Psoas muscle (tissue), 7 donors: ENCODE measurements at regions not wholly inside any gene's neighbourhood (a gene's known extent, or its start where the extent isn't known, plus 50 kb on each side); places are given as distances from the start of the nearest gene placed in this dataset.

Experiments
- ATAC-seq, 4 donors: fragments of 200-7000 bp; cut with Tn5 transposase; one replicate each; pipeline ENCODE4 v1.9.1; 2020; ENCODE audit warnings: moderate library complexity in 3 of 4, mild to moderate bottlenecking in 2 of 4
- DNase-seq, 2 donors: peaks; one replicate each; pipeline ENCODE4 v3.0.0-alpha.2; 2020
- H3K27ac ChIP-seq: fragments of 200-600 bp; one replicate; pipeline ENCODE4 v1.8.0; 2022
- H3K27me3 ChIP-seq, 3 donors: fragments of 200-600 bp in 1 of 3; one replicate each; pipeline versions ENCODE4 v1.6.1 to v1.8.0; 2013 to 2022; ENCODE audit warnings: low read length in 2 of 3, mild to moderate bottlenecking in 2 of 3, moderate library complexity in 1 of 3; ENCODE audit not compliant: insufficient read depth in 3 of 3
- H3K36me3 ChIP-seq, 2 donors: fragments of 200-600 bp in 1 of 2; one replicate each; pipeline versions ENCODE4 v1.6.1 to v1.8.0; 2013 to 2022; ENCODE audit warnings: low read depth in 1 of 2, mild to moderate bottlenecking in 1 of 2, moderate library complexity in 1 of 2; ENCODE audit not compliant: insufficient read depth in 1 of 2
- H3K4me1 ChIP-seq: fragments of 200-600 bp; one replicate; pipeline ENCODE4 v1.8.0; 2022
- H3K4me3 ChIP-seq: fragments of 200-600 bp; one replicate; pipeline ENCODE4 v1.8.0; 2022; ENCODE audit warnings: mild to moderate bottlenecking
- H3K9me3 ChIP-seq: fragments of 200-600 bp; one replicate; pipeline ENCODE4 v1.8.0; 2022
- WGBS, 3 donors: extraction: QIAGEN DNeasy Blood & Tissue Kit; methylation state at CpG; one replicate each; pipeline versions ENCODE4 v1.1.6 to v1.1.7; 2013; 5-methylcytosine and 5-hydroxymethylcytosine counted together
- intact Hi-C, 2 donors: fragments of 100-400 bp; cut with DNase I; formaldehyde crosslinking; loops; one replicate each; pipeline versions ENCODE4 v1.11.0 to v1.14.2; 2022
- TF ChIP-seq, protein P1 (sequence below): fragments of 200-600 bp; IDR thresholded peaks from one replicate; pipeline ENCODE4 v1.8.0; 2022; ENCODE audit warnings: antibody characterized with exemption
- donor health status: healthy with polysubstance abuse.
- donor health status: DM: no; HTN: no; CAD: no; lungs with moderate emphysema.
- donor health status: Bipolar disorder and iron deficiency.
- donor health status: healthy.
- donor health status: DM: yes; HTN: yes; CAD: no.
- donor health status: DM: no; HTN: no; CAD: no.
- donor health status: DM: yes; HTN: yes; CAD: no.

DNA sequence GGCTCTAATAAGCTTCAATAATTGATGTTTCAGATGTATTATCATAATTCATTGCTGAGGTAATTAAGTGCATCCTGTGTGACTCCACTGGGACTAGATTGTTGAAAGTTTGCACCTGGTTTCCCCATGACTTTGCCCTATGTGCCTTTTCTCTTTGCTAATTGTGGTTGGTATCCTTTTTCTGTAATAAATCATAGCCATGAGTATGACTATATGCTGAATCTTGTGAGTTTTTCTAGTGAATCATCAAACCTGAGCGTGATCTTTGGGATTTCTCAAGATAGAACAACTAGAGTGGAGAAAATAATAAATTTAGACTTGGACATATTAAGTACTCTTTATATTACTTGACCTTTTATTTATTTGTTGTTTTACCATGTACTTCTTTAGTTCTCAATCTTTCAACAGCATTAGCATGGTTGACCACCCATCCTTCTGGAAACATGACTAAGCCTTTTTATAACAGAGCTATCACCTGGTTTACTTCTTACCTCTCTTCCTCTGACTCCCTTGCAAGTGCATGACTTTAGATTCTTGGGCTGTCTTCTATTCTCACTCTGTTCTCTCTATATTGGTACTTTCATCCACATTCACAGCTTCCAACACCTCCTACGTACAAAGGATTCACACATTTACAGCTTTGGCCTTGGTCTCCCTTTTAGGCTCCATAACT lies 239.6 kb upstream of the TAS2R1 start:
- H3K27ac ChIP-seq = no peak overlapping the region
- TF ChIP-seq, protein P1, sequence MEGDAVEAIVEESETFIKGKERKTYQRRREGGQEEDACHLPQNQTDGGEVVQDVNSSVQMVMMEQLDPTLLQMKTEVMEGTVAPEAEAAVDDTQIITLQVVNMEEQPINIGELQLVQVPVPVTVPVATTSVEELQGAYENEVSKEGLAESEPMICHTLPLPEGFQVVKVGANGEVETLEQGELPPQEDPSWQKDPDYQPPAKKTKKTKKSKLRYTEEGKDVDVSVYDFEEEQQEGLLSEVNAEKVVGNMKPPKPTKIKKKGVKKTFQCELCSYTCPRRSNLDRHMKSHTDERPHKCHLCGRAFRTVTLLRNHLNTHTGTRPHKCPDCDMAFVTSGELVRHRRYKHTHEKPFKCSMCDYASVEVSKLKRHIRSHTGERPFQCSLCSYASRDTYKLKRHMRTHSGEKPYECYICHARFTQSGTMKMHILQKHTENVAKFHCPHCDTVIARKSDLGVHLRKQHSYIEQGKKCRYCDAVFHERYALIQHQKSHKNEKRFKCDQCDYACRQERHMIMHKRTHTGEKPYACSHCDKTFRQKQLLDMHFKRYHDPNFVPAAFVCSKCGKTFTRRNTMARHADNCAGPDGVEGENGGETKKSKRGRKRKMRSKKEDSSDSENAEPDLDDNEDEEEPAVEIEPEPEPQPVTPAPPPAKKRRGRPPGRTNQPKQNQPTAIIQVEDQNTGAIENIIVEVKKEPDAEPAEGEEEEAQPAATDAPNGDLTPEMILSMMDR = no peak
- no peaks in the 10 kb centered on the region for H3K36me3 ChIP-seq
- ATAC-seq (no peak), DNase-seq (no peak)
- no peak overlapping the region for H3K4me3 ChIP-seq
- intact Hi-C loops = no loop called here
- H3K4me1 ChIP-seq = no peaks in the 10 kb centered on the region
- 82 to 93% (median 87%) methylated on average over 2 of the region's 2 CpGs for WGBS, 3 donors
- no peaks in the 10 kb centered on the region for H3K27me3 ChIP-seq
- peaks cover 17% of the 10 kb centered on the region for H3K9me3 ChIP-seq

DNA sequence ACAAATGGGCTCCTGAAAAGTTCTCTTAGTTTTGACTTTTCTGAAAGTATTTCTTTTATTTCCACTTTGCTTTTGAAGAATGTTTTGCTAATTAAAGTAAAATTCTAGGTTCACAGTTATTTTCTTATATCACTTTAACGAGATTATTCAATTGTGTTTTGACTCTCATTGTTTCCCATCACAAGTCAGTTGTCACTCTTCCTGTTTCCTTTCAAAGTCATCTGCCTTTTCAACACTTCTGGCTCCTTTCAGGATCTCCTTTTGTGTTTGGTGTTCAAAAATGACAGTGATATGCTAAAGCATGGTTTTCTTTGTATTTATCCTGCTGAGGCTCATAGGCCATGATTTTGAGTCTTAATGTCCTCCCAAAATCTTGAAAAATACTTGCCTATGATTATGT lies 235.4 kb upstream of the TAS2R1 start:
- Histone ChIP-seq H3K36me3 (no peaks in the 10 kb centered on the region), H3K27me3 (no peaks in the 10 kb centered on the region), H3K4me3 (no peak overlapping the region), H3K27ac (no peak overlapping the region), H3K4me1 (no peaks in the 10 kb centered on the region), H3K9me3 (peaks cover 17% of the 10 kb centered on the region)
- 89 to 92% (median 90%) methylated on average over 1 of the region's 1 CpG for WGBS, 3 donors
- intact Hi-C loops = no loop called here
- ATAC-seq = no peak
- TF ChIP-seq, protein P1 = no peak
- DNase-seq = no peak

DNA sequence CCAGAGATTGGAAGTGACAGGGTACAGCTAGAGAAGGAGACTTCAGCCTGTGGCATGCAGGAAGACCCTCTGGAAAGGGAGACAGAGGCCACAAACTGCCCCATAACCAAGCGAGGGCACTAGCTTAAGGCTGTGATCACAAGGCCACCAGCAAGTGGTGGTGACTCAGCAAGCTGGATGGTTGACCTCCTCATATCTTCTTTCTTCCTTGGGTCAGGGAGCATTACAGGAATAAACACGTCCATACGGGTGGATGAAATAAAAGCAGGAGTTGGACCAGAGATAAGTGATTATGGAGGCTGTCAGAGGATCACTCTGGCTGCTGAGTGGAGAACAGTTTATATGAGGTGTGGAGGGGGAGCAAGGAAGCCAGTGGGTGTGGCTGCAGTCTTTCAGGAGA lies 234.6 kb upstream of the TAS2R1 start:
- Histone ChIP-seq H3K4me3 (no peak overlapping the region), H3K4me1 (no peaks in the 10 kb centered on the region), H3K27me3 (no peaks in the 10 kb centered on the region), H3K36me3 (no peaks in the 10 kb centered on the region), H3K27ac (no peak overlapping the region), H3K9me3 (peaks cover 17% of the 10 kb centered on the region)
- no peak for DNase-seq
- ATAC-seq = no peak
- 57 to 94% (median 91%) methylated on average over 3 of the region's 3 CpGs for WGBS, 3 donors
- TF ChIP-seq, protein P1 = no peak
- intact Hi-C loops = no loop called here

DNA sequence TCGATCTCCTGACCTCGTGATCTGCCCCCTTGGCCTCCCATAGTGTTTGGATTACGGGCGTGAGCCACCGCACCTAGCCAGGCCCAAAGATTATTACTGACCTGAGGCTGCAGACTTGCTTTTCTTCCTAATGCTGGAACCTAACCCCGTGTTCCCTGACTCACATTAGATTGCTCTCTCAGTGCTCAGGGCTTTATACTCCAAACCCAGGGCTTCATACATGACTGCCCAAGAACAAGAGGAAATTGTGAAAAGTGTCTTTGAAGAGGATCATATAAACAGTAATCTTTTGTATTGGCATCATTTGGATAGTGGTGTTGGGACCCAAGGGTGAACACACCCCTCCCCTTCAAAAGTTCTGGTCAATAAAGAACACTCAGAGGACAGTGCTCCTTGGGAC lies 233.3 kb upstream of the TAS2R1 start:
- WGBS, 3 donors = 91 to 95% (median 94%) methylated on average over 6 of the region's 6 CpGs
- no peak for ATAC-seq
- peaks cover 17% of the 10 kb centered on the region for H3K9me3 ChIP-seq
- TF ChIP-seq, protein P1 = no peak
- DNase-seq = no peak
- H3K4me1 ChIP-seq = no peaks in the 10 kb centered on the region
- intact Hi-C loops = no loop called here
- no peak overlapping the region for H3K4me3 ChIP-seq
- no peaks in the 10 kb centered on the region for H3K36me3 ChIP-seq
- no peak overlapping the region for H3K27ac ChIP-seq
- no peaks in the 10 kb centered on the region for H3K27me3 ChIP-seq

DNA sequence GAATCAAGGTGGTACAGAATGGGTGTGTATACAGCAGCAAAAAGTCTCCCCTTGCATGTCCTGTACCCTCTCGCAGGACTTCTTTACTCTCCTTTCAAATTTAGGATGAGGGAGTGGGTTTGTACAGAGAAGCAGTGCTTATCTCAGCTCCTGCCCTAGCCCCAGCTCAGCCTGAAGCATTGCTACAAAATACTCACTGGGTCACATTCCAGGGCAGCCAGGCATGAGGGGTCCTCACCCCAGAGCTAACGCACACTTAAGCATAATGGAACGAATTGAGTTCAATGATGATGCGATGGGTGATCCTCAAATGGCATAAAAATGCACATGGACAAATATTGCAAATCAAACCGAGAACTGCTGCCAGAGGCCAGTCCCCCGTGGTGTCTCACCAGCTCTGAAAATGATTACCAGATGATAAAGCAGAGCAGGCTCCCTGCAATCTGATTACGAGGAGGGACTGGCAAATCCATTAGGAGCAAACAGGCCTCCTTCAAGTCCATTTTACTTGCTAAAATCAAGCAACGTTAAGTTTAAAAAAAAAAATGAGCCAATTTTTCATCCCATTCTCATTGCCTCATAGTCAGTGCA lies 231.6 kb upstream of the TAS2R1 start:
- no peak overlapping the region for H3K4me3 ChIP-seq

More for the DNA sequence above, 231.6 kb upstream of the TAS2R1 start:
- no peaks in the 10 kb centered on the region for H3K36me3 ChIP-seq
- peaks cover 15% of the 10 kb centered on the region for H3K9me3 ChIP-seq
- DNase-seq = no peak
- H3K4me1 ChIP-seq = no peaks in the 10 kb centered on the region
- WGBS, 3 donors = 52 to 59% (median 54%) methylated on average over 8 of the region's 8 CpGs
- TF ChIP-seq, protein P1 = no peak
- intact Hi-C loops = no loop called here
- no peak overlapping the region for H3K27ac ChIP-seq
- H3K27me3 ChIP-seq = no peaks in the 10 kb centered on the region
- no peak for ATAC-seq
